ENCODE measurements at regions not wholly inside any gene's neighbourhood (a gene's known extent, or its start where the extent isn't known, plus 50 kb on each side); places are given as distances from the start of the nearest gene placed in this dataset.

- TF ChIP-seq POLR2A (IDR thresholded peaks at IDR 0.05; ENCODE audit: insufficient read depth in 1 of 2, low read depth in 2 of 2, low read length in 2 of 2), result no peak
- TF ChIP-seq EZH2 (conservative IDR thresholded peaks at IDR 0.05; ENCODE audit: low read depth, low read length), result no peak
- no peak for TF ChIP-seq KDM4B (CRISPR knock-in tag; IDR thresholded peaks at IDR 0.05)
- no peak for TF ChIP-seq ZSCAN21 (CRISPR knock-in tag; IDR thresholded peaks at IDR 0.05; ENCODE audit: borderline replicate concordance)
- TF ChIP-seq JUND (CRISPR knock-in tag; IDR thresholded peaks at IDR 0.05), result no peak
- TF ChIP-seq SMARCC2 (IDR thresholded peaks at IDR 0.05), result no peak
- no peak for TF ChIP-seq KLF12 (CRISPR knock-in tag; IDR thresholded peaks at IDR 0.05; ENCODE audit: borderline replicate concordance)
- no peak for TF ChIP-seq ATF2 (CRISPR knock-in tag; IDR thresholded peaks at IDR 0.05)
- TF ChIP-seq FOXJ3 (CRISPR knock-in tag; IDR thresholded peaks at IDR 0.05; ENCODE audit: borderline replicate concordance), result no peak
- TF ChIP-seq FUBP1 (CRISPR knock-in tag; IDR thresholded peaks at IDR 0.05; ENCODE audit: borderline replicate concordance), result no peak
These were observed 1699.4 kb downstream of the PCDH9 start for GRCh38 chr13:65530688-65531087.
